AG10803 (cell line): ENCODE measurements at regions not wholly inside any gene's neighbourhood (a gene's known extent, or its start where the extent isn't known, plus 50 kb on each side); places are given as distances from the start of the nearest gene placed in this dataset.

Source experiments
- DNase-seq: peaks from one replicate; pipeline ENCODE4 v3.0.0; 2010; ENCODE audit warnings: low read depth
- H3K4me3 ChIP-seq: 2 replicates; pipeline ENCODE4 v1.5.1; 2011; ENCODE audit warnings: mild to moderate bottlenecking, low read length, control low read depth
- TF ChIP-seq, protein P1 (sequence below): conservative IDR thresholded peaks from 2 replicates; pipeline ENCODE4 v1.5.1; 2011; ENCODE audit warnings: mild to moderate bottlenecking, low read length, control low read depth, inconsistent platforms

DNA sequence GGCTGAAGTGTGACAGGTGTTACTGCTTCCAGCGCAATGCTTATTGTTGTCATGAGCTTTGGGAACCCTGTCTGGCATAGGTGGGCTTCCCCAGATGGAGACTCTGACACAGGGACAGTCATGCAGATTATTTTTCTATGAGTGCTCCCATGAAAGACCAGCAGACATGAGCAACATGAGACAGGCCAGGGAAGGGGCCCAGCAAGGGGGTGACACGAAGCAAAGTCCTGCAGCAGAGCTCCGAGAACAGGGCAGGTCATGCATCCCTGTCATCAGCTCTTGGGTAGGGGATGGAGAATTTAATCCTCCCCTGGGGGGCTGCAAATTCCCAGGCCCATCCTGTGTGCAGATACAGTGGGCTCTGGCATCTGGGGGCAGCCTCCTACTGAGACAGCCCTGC is 77.4 kb downstream of the CTAGE1 start:
- H3K4me3 ChIP-seq = no peak overlapping the region
- no peak for DNase-seq
- TF ChIP-seq, protein P1, sequence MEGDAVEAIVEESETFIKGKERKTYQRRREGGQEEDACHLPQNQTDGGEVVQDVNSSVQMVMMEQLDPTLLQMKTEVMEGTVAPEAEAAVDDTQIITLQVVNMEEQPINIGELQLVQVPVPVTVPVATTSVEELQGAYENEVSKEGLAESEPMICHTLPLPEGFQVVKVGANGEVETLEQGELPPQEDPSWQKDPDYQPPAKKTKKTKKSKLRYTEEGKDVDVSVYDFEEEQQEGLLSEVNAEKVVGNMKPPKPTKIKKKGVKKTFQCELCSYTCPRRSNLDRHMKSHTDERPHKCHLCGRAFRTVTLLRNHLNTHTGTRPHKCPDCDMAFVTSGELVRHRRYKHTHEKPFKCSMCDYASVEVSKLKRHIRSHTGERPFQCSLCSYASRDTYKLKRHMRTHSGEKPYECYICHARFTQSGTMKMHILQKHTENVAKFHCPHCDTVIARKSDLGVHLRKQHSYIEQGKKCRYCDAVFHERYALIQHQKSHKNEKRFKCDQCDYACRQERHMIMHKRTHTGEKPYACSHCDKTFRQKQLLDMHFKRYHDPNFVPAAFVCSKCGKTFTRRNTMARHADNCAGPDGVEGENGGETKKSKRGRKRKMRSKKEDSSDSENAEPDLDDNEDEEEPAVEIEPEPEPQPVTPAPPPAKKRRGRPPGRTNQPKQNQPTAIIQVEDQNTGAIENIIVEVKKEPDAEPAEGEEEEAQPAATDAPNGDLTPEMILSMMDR = no peak

DNA sequence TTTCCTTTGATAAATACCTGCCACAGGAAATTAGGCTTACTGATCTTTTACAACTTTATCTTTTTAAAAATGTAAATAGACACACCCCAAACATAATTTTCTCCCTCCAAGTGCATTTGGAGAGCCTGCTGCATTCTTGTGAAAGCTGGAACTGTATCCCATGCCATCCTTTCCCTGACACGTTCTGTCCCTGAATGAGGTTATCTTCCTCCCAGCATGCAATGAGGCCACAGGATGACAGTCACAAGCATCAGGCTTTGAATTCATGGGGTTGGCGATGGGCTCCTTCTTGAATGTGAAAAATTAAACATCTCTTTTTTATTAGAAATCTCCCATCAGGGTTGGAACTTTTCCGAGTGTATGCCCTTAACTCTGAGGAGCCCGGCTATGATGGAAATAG is 77.8 kb downstream of the CTAGE1 start:
- H3K4me3 ChIP-seq = no peak overlapping the region
- DNase-seq = no peak
- TF ChIP-seq, protein P1 = no peak

DNA sequence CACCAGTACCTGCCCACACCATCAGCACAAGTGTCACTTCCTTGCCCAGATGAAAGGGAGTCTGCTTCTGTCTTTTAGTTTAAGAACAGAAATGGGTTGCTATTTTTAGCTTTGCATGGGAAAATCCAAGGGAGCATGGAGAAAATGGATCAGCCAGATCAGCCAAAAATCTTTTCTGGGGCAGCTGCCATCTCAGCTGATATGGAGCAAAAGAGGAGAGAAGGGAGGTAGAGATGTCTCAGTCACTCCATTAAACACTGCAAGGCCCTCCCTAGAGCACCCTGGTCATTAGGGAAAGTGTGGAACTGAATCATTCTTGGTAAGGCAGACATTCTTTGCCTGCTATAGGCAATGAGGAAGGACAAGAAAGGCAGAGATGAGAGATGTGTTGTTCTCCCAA is 79.9 kb downstream of the CTAGE1 start:
- TF ChIP-seq, protein P1 = no peak

DNA sequence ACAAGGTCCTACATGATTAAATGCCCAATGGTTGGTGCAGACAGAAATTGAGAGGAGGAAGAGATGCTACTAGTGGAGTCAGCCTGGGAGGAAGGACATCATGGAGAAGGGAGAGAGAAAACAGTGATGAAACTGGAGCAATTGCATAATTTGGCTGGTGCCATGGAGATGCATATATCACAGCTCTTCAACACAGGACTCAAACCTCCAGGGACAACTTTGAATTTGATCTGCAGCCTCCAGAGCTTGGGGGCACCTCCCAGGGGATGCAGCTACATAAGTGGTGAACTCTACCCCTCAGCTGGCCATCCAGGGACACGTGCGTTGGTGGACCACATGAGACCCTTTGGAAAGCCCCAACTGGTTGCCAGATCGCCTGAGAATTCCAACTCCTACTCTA is 80.4 kb downstream of the CTAGE1 start:
- TF ChIP-seq, protein P1 = no peak
- peak; percentile 34 for DNase-seq

More for the DNA sequence above, 79.9 kb downstream of the CTAGE1 start:
- DNase-seq = no peak
- H3K4me3 ChIP-seq = no peak overlapping the region

DNA sequence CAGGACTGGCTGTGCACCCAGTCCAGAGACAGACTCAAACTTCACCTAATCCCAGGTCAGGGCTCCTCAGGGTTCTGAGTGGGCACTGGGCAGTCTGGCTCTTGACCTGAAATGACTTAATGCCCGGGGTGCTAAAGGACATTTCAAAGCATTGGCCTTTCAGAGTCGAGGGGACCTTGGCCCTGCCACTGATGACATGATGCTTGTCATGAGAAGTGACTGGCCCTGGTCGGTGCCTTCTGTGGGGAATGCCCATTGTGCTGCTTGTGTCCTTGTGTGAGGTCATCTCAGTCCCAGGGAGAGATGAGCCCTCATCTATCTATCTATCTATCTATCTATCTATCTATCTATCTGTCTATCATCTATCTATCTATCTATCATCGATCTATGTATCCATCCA is 81.3 kb downstream of the CTAGE1 start:
- TF ChIP-seq, protein P1 = no peak
- no peak for DNase-seq
- no peak overlapping the region for H3K4me3 ChIP-seq

More for the DNA sequence above, 80.4 kb downstream of the CTAGE1 start:
- no peak overlapping the region for H3K4me3 ChIP-seq

DNA sequence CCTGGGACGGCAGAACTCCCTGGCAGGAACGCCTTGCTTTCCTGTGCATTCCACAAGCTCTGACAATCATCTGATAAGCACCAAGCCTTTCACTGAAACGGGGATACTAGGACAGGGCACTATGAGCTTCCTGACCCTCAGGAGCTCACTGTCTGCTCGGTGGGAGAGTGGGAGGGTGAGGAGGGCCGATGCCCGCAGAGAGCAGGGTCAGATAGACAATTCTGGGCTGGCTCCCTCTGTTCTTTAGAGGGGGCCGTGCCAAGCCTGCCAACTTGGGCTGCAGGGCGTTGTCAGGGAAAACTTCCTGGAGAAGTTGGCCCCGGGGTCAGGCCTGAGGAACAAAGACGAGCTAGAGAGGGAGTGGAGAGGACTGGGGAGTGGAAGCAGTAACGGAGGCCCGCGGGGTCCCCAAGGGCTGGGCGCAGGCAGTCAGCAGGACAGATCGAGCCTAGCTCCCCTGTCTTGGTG is 82.0 kb downstream of the CTAGE1 start:
- no peak for DNase-seq
- TF ChIP-seq, protein P1 = no peak

DNA sequence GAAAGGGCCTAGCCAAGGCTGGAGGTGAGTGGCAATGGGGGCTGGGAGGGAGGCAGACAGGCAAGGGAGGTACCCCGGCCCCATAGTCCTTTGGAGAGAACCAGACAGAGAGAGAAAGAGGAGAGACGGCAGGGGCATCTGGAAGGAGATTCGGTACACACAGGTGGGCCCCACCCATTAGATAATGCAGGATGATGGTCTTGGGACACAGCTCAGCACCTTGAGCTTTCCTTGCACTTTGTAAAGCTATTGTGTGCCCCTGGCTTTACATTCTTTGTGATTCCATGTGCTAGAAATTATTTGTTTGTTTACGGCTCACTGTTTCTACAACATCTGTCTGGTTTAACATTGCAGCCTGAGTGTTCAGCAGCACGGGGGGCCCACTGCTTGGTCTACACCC is 83.1 kb downstream of the CTAGE1 start:
- TF ChIP-seq, protein P1 = no peak
- no peak for DNase-seq
- no peak overlapping the region for H3K4me3 ChIP-seq

More for the DNA sequence above, 82.0 kb downstream of the CTAGE1 start:
- no peak overlapping the region for H3K4me3 ChIP-seq
